CD4-positive, alpha-beta T cell treated with Interleukin-1 beta for 1 hour (primary cell): ENCODE measurements at regions not wholly inside any gene's neighbourhood (a gene's known extent, or its start where the extent isn't known, plus 50 kb on each side); places are given as distances from the start of the nearest gene placed in this dataset.

Experiments
- DNase-seq, 2 donors: peaks; one replicate each; pipeline ENCODE4 v3.0.0-alpha.2; 2020 to 2022

DNA sequence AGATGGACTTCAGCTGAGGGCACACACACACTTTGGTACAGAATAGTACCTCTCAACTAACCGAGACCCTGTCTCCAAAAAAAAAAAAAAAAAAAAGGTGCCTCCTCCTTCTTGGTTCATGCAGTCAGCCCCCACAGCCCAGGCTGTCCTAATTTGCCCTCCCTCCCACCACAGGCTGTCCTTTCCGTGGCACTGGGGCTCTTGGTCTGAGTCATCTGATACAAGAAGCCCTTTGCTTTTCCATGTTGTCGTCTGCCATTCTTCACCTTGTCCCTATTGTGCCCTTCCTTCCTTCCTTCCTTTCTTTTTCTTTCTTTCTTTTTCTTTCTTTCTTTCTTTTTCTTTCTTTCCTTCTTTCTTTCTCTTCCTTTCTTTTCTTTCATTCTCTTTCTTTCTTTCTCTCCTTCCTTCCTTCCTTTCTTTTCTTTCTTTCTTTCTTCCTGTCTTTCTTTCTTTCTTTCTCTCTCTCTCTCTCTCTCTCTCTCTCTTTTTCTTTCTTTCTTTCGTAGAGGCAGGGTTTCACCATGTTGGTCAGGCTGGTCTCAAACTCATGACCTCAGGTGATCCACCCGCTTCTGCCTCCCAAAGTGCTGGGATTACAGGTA is 96.0 kb upstream of the IKZF1 start:
- DNase-seq = no peak

DNA sequence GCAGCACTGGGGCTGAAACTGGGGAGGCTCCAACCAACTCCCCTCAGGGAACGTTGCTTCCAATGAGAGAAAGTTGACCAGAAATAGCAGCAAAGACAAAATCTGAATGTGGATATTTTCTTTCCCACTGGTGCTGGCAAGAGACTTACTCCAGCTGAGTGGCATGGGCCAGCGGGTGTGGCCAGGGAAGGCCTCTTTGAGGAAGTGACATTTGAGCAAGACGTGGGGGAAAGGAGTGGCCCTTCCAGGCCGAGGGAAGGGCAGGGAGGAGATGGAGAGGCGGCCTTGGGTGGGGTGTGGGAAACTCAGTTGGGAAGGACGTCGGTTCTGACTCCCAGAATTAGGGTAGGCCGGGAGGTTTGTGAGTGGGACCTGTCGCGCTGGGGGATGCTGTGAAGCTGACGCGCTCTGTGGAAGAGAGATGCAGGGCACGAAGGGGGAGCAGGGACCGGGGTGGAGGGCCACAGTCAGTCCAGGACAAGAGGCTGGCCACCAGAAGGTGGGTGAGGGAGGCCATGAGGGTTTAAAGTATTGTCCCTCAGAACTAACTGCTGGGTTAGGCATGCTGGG is 96.7 kb upstream of the IKZF1 start:
- peak in 1 of 2 donors; percentile 40 for DNase-seq

DNA sequence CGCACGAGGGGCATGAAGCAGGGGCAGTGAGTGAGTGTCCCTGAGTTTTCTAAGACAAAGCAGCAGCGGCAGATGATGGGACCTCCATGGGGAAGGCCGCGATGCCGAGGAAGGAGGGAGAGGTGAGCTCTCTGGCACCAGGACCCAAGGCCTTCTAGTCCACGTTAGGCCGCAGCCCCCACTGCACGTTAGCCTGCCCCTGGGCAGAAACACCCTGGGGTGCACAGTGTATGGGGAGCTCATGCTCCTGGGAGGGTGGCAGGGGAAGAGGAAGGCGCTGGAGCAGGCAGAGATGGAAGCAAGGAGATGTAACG is 97.3 kb upstream of the IKZF1 start:
- no peak for DNase-seq

DNA sequence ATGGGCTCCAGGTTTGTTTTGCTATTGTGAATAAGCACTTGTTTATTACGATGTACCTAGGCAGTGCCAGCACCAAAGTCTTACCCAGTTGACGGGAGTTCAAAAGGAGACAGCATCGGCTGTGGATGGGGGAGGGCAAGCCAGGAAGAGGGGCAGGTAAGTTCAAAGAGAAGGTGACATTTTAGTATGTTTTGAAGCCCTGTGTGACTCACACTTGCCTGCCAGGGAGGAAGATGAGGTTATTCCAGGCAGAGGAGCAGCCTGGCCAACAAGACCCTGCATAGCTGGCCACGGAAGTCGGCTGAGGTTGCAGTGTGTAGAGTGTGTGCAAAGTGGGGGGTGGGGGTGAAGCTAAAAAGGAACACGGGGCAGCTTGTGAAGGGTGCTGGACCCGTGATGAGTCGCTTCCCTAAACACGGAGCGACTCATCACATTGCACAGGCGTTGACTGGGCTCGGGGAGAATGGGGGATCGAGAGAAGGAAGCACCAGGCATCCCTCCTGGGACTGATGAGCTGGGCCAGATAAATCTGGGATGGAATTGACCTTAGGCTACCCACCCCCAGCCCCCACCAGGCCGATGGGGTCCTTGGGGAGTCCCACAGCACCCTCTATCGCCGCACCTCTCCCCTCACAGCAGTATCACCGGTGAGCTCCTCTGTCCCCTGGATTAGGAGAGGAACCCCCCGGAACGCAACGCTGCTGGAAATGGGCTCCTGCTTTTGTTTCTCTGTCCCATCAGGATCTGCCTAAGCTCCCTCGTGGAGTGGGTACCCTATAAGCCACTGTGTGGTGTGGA is 97.9 kb upstream of the IKZF1 start:
- DNase-seq = peak; percentile 68 to 77

DNA sequence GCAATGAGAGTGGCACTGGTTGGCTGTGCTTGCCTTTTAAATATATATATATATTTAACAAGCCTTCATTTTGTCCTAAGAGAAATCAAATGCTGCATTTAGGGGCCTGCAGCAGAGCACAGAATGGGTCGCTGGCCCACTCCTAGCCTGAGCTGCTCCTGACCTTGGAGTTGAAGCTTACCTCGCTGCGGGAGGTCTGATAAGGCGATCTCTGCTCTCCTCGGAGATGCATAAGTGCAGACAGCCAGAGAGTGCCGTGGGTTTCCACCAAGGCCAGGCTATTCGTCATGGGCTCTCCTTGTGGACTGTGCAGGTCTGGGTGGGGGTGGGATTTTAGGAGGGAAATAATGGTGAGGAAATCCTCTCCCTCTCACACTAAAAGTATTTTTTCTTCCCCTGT is 99.5 kb upstream of the IKZF1 start:
- no peak for DNase-seq

DNA sequence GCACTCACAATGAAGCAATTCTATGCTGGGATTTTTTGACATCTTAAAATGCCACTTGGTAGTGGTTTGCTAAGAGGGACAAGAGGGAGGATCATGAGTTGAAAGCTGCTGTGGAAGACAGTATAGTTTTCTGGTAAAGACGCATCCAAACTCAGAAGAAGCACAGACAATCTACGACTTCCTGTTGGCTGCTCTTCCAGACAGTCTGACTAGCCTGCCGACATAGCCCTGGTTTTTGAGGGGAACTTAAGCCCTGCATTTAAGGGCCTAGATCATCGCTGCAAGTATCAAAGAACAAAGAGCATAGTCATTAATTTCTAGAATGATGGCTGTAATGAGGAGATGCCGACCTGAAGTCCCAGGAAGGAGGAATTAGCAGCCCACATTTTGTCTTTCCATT is 99.9 kb upstream of the IKZF1 start:
- peak; percentile 24 to 31 for DNase-seq

DNA sequence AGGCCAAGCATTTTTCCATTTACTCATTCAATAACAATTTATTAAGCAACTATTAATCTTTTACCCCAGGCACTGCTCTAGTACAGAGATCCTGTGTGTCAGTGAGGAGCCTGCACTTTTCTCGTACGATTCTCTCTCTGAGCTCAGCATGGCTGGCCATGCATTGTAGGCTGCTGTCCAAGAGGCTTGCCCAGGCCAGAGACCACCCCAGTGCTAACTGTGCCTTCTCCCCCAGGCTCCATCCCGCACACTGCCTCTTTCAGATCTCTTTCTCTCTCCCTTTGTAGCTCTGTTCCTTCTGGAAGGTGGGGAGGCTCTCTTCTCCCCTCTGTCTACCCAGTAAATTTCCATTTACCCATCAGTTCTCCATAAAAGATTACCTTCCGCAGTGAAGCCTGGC is 101.0 kb upstream of the IKZF1 start:
- DNase-seq = no peak

DNA sequence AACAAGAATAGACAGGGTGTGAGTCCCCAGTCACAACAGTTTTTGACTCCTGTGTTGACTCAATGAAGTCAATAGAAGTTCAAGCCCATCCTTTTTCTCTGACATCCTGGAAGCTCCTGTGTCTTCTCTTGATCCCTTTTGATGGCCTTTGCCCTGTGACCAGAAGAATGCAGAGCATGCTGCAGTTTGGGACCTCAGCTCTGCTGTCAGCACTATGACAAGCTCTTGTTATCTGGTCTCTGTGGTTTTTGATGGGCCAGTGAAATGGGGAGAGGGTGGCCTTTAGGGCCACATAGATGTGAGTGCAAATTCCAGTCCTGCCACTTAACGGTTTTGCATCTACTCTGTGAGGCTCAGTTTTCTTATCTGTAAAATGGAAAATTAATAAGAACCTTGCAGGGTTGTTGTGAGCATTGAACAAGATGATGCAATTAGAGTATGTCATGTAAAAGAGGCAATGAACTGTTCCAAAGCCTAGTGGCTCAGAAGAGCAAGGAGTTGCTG is 102.4 kb upstream of the IKZF1 start:
- no peak for DNase-seq

DNA sequence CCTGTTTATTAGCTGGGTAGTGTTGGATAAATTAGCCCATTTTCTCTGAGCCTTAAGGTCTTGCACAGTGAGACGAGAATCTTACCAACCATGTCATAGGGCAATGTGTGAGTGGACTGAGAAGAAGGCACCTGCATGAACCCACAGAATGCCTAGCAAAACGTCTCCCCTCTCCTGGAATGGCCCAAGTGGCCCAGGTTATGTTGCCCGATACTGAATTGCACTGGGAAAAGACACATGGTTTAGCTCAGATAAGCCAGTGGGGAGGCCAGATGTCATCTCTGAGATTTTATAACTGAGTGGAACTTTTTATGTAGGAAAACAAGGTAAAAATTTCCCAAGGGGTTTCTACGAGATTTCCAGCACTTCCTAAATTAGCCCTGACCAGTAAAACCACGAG is 104.7 kb upstream of the IKZF1 start:
- no peak for DNase-seq

DNA sequence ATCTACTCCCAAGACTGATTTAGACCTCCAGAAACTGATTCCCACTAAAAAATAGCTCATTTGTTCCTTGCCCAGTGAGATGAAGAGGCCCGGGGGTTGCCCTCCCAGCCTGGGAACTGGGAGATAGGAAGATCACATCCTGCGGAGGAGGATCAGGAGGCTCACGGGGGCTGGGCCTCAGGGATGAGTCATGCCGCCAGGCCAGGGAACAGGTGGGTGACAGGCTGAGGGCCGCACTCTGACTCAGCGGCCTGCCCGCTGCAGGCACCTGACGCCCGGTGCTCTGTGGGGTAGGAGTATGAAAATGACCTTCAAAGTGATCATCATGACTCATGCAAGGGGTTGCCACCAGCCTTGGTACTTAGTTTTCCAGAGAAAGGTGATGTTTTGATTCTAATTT is 104.5 kb upstream of the ZPBP start:
- no peak for DNase-seq

DNA sequence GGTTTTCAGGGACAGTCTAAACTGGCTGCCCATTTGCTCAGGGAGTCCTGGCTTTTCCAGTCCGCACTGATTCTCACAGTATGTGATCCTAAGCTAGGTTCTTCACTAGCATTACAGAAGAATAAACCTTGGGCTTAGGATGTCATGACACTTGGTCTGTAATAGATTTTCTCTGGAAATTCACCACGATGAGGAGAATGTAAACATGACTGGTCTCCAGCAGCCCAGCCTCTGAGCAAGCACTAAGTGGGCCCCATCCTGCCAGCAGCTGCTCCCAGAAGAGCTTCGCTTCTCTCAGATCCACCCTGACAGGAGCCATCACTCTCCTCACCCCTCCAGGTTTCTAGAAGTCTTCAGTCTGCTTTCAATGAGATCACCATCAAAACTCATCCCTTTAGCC is 103.7 kb upstream of the ZPBP start:
- no peak for DNase-seq

DNA sequence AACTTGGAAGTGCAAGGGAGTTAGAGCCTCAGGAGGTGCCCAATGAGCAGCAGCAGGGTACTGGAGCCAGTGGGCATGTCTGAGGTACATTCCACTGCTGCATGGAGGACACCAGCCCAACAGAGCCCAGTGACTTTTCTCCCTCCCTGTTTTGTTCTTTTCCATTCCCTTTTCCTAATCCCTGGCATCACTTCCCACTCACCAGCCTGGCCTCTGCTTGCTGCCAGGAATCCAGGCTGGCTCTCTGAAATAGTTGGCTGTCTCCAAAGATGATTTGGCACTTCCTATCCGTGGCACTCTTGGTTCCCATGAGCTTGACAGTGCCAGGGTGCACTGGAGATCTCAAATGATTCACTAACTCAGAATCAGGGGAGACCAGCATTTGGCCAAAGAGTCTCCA is 97.7 kb upstream of the ZPBP start:
- no peak for DNase-seq

DNA sequence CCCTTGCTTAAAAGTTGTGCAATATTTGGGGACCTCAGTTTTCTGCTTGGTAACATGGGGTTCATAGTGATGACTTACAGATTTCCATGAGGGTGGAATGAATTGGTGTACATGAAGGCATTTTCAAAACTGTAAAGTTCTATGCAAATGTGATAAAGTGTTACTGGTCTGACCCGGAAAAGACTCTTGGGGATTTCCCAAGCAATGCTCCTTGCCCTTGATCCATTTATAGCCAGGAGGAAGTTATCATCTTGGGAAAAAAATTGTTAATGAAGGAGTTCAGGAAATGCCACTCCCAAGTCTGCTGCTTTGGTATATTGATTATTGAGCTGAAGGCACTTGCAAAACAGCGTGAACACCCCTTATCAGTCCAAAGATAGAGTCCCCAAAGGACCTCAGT is 96.3 kb upstream of the ZPBP start:
- DNase-seq = no peak

DNA sequence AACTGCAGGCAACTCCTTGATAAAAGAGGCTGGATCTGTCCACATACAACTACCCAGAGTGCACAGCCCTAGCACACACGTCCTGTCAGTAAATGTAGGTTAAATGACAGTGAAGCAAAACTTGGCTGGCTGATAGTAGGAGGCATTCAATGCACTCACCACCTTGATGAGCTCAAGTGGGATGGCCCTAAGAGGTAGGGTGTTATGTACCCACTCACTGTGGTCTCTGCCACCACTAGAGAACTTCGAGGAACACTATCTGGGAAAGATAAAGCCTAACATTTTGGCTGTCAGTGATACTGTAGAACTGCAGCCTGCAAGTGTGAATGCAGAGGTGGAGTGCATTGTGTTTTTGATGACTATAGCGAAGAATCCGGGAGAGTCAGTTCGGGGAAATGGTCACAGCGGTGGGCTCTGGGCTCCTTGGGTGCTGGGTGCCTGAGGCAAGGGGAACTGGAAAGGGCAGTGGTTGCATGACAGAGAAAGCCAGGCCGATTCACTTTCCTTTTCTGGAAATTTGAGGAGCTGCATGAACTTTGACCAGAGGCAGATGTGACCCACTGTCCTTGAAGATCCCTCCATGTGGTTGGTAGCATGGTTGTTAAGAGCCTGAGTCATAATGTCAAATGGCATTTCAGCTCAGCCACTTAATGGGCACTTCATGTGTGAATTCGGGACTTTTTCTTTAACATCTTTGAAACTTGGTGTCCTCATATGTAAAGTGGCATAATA is 93.1 kb upstream of the ZPBP start:
- DNase-seq = no peak

DNA sequence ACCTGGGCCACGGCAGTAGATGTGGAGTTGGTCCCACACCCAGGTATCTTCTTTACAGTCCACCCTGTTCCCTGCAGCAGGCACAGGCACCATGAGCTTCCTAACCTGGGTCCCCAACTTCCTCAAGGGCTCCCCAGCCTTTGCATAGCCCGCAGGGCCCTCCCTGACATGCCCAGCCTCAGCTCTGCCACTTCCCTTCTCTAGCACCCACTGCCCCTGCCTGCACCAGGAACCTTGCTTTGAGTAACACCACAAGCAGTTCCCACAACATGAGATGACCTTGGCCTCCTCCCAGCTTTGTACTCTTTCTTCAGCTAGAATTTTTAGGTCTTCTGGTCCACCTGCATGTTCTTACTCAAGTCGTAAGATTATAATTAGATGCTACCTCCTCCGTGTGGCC is 92.2 kb upstream of the ZPBP start:
- peak in 1 of 2 donors; percentile 30 for DNase-seq

DNA sequence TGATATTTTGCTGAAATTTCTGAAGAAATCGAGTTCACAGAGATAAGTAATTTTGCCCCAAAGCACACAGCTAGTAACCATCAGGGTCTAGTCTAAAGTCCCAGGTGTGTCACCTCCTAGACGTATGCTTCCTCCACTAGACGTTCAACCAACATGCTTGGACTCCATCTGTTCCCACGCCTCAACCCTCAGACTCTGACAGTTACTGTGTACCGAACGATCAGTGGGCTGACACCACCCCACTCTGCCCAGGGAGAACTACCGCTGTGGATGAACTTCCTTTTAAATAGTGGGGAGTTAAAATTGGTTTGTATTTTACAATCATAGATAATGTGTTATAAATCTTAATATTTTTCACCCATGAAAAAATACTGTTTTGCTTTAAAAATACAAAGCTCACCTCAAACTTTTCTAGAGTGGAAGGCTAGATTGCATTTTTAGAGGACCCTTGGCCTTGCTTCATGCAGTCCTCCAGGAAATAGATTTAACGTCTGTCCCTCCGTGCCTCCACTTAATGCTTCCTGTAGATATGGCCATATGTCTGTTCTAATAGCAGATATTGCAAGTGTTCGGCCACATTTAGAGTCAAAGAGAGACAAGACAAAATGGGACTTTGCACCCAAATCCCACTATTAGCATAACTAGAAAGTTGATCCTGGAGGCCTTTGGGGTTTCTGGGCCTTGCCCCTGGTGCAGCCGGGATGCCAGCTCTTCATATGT is 91.4 kb upstream of the ZPBP start:
- DNase-seq = no peak

DNA sequence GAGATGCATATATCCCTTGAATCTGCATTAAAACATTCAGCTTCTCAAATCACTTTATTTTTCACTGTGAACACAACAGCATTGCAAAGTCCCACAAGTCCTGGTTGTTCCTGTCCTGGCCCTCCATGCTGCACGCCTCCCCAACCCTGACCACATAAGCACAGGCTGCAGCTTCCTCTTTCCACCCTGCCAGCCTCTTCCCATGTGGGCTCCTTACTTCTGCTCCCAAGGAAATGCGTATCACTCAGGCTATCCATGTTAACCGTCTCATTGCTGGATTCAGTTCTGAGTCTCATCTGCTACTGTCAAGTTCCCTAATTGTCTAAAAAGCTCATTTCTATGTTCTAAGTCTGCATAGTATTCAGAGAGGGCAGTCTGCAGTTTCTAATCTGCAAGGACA is 89.7 kb upstream of the ZPBP start:
- DNase-seq = peak in 1 of 2 donors; percentile 13

DNA sequence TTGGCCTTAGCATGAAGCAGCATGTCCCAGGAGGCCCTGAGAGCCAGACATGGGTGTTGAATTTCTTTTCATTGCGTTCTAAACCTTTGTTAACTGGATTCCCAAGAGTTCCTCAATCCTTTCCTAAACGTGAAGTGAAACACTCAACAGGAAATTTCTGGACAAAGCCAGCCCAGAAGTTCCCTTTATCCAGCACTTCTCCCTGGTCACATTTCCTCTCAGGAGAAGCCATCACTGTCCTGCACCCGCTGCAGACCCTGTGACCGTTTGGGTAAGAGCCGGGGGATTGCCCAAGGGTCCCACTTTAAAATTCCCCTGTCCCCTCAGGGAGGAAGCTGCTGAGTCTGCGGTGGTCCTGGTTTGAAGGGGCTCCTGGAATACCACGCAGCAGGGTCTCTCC is 88.0 kb upstream of the ZPBP start:
- no peak for DNase-seq

DNA sequence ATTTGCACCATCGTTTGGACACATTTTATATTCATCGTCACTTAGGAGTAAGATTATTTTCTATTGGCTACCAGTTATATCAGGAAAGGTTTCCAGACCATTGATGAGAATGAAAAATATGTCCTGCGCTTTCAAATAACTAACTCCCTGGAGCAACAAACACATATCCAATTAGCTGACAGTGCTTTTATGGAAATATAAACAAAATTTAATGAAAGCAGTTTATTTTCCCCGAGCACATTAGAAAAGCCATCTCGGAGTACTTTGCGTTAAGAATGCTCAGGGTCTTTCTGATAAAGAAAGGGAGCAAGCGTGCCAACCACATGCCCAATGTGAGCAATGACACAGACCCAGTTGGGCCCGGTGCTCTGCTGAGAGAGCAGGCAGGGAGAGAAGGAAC is 85.1 kb upstream of the ZPBP start:
- DNase-seq = no peak

DNA sequence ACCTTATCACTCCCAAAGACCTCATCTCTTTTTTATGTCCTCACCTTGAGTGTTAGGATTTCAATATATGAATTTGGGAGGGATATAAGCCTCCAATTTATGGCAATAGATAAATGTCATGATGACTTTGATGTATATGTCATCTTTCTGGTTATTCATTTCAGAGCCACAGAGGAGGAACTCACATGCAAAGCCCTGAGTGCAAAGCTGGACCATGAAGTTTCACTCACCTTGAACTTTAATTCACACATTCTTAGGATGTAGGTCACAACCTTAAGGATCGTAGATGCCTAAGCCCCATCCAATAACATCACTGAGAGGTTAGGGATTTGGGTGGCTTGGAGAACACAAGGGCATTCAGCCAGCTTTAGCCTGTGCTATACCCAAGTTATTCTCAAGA is 81.9 kb upstream of the ZPBP start:
- no peak for DNase-seq

DNA sequence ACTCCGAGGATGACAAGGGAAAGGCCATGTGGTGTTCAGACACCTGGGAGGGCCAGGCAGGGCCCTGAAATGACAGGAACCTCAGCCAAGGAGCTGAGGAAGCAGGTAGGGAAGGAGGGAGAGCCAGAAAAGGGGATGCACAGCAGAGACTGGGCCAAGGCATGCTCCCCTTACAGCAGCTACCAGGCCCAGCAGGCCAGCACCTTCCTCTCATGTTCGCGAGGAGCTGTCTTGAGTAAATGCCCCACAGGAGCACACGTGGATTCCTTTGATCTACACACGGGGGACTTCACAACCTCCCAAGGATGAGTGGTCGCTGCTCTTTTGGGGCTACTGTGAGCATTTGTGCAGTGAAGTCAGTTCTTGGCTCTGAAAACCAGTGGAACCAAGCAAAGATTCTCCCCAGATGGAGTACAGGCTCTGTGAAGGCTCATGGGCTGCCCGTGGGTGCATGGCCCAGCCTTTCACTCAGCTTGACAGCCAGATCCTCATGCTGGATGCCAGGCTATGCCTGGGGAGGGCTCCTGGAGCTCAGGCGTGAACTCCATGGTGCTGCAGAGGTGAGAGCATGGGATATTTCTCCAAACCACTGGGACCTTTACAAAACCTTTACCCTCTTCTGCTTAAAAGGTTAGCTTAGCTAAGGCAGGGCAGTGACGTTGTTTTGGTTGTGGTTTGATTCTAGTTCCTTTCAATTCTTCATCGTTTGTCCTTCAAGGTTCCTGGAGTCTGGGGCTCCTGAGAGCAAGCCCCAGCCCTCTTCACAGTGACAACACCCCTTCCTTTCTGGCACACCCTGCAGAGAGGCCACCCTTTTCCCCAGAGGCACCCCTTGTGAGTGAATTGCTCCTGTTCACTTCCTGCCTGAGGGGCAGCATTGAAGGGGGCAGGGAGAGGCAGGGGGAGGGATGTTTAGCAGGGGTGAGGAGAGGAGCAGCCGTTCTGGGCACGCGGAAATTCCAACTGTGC is 74.2 kb upstream of the ZPBP start:
- peak; percentile 14 to 20 for DNase-seq
